HCT116 (cell line): ENCODE measurements at regions not wholly inside any gene's neighbourhood (a gene's known extent, or its start where the extent isn't known, plus 50 kb on each side); places are given as distances from the start of the nearest gene placed in this dataset.

Experiments
- ATAC-seq: fragments of 200-7000 bp; cut with Tn5 transposase; 2 replicates; pipeline ENCODE4 v1.9.1; 2020; ENCODE audit warnings: mild to moderate bottlenecking, moderate library complexity
- BruUV-seq: library from RNA; stranded (reverse); fragments of 400-500 nt; replicated peaks from 2 replicates; lab custom pipeline; 2021; lab: Mats Ljungman, UMichigan
- CTCF ChIA-PET: fragments of 300-600 bp; sonication (Branson Sonifier 250); formaldehyde crosslinking; loops from one replicate; lab custom pipeline; 2021; ENCODE audit warnings: antibody characterized with exemption; lab: Charles Lee
- POLR2A ChIA-PET: fragments of 300-600, 350-600 bp; sonication (Branson Sonifier 250); formaldehyde crosslinking; loops from one replicate; lab custom pipeline; 2021; ENCODE audit warnings: antibody characterized with exemption; lab: Charles Lee
- RAD21 ChIA-PET, 2 experiments: fragments of 300-600 bp; sonication (Branson Sonifier 250); formaldehyde crosslinking; loops; one replicate each; lab custom pipeline; 2023; ENCODE audit warnings: low total read pairs in 2 of 2; ENCODE audit not compliant: uncharacterized antibody in 2 of 2, unreplicated experiment in 2 of 2, low non-redundant PET in 1 of 2; lab: Charles Lee
- DNase-seq: peaks from one replicate; pipeline ENCODE4 v3.0.0-alpha.2; 2010; ENCODE audit warnings: low read depth, low spot score
- H2AFZ ChIP-seq: fragments of 200-600 bp; shearing (Covaris generic), sonication (generic); 2 replicates; pipeline ENCODE4 v1.6.1; 2017; ENCODE audit warnings: low read depth, mixed run types, mixed read lengths, antibody characterized with exemption, low read length; ENCODE audit not compliant: poor library complexity, severe bottlenecking
- H3K27ac ChIP-seq: 2 replicates; pipeline ENCODE4 v1.5.1; 2012; ENCODE audit warnings: low read depth, low read length
- H3K27me3 ChIP-seq: fragments of 200-600 bp; sonication (generic); 2 replicates; pipeline ENCODE4 v1.6.1; 2016; ENCODE audit warnings: mixed run types, low read length, mixed read lengths; ENCODE audit not compliant: insufficient read depth
- H3K36me3 ChIP-seq, 2 experiments: fragments of 200-500 bp in 1 of 2; fragments of 200-600 bp in 1 of 2; sonication (Bioruptor generic) in 1 of 2; sonication (generic) in 1 of 2; 2 replicates each; pipeline versions ENCODE4 v1.5.1 to v1.6.1; 2014 to 2016; ENCODE audit warnings: low read length in 2 of 2, inconsistent platforms in 1 of 2, mixed read lengths in 1 of 2, mixed run types in 1 of 2; ENCODE audit not compliant: insufficient read depth in 2 of 2, control insufficient read depth in 1 of 2
- H3K4me1 ChIP-seq, 2 experiments: fragments of 200-600 bp in 1 of 2; sonication (generic) in 1 of 2; 2 replicates each; pipeline versions ENCODE4 v1.5.1 to v1.6.1; 2012 to 2017; ENCODE audit warnings: low read length in 2 of 2, inconsistent platforms in 1 of 2, mild to moderate bottlenecking in 1 of 2, mixed read lengths in 1 of 2, mixed run types in 1 of 2, moderate library complexity in 1 of 2; ENCODE audit not compliant: insufficient read depth in 2 of 2, control insufficient read depth in 1 of 2
- H3K4me2 ChIP-seq: fragments of 200-600 bp; sonication (generic); 2 replicates; pipeline ENCODE4 v1.6.1; 2017; ENCODE audit warnings: mixed run types, low read length, mixed read lengths
- H3K4me3 ChIP-seq, 2 experiments: fragments of 200-600 bp in 1 of 2; sonication (generic) in 1 of 2; replicated peaks in 1 of 2; 2 replicates each; pipeline ENCODE4 v1.5.1; 2011 to 2016; ENCODE audit warnings: low read length in 2 of 2, control low read depth in 1 of 2, low read depth in 1 of 2, mild to moderate bottlenecking in 1 of 2, mixed read lengths in 1 of 2, mixed run types in 1 of 2
- H3K79me2 ChIP-seq: fragments of 200-600 bp; sonication (generic); 2 replicates; pipeline ENCODE4 v1.6.1; 2017; ENCODE audit warnings: mild to moderate bottlenecking, mixed run types, low read length, moderate library complexity, mixed read lengths; ENCODE audit not compliant: insufficient read depth
- H3K9ac ChIP-seq: fragments of 200-600 bp; sonication (generic); 2 replicates; pipeline ENCODE4 v1.6.1; 2016; ENCODE audit warnings: low read length, mixed read lengths
- H3K9me2 ChIP-seq: fragments of 200-600 bp; sonication (generic), shearing (Covaris generic); 2 replicates; pipeline ENCODE4 v1.6.1; 2017; ENCODE audit warnings: mixed run types, mild to moderate bottlenecking, moderate library complexity; ENCODE audit not compliant: insufficient read depth
- H3K9me3 ChIP-seq, 2 experiments: fragments of 200-500 bp in 1 of 2; fragments of 200-600 bp in 1 of 2; sonication (Bioruptor generic) in 1 of 2; sonication (generic) in 1 of 2; 2 replicates each; pipeline ENCODE4 v1.6.1; 2014 to 2017; ENCODE audit warnings: low read length in 2 of 2, mixed read lengths in 2 of 2, inconsistent platforms in 1 of 2, low read depth in 1 of 2, mild to moderate bottlenecking in 1 of 2, mixed run types in 1 of 2, moderate library complexity in 1 of 2; ENCODE audit not compliant: control insufficient read depth in 1 of 2, insufficient read depth in 1 of 2
- H4K20me1 ChIP-seq: fragments of 200-600 bp; sonication (generic), shearing (Covaris generic); 2 replicates; pipeline ENCODE4 v1.6.1; 2017; ENCODE audit warnings: mixed run types, mild to moderate bottlenecking, moderate library complexity; ENCODE audit not compliant: insufficient read depth
- ATF3 ChIP-seq: IDR thresholded peaks from 2 replicates; pipeline ENCODE4 v1.6.1; 2012
- CBX3 ChIP-seq: IDR thresholded peaks from 2 replicates; pipeline ENCODE4 v1.6.1; 2012; ENCODE audit warnings: low read depth
- CEBPB ChIP-seq: IDR thresholded peaks from 2 replicates; pipeline ENCODE4 v1.6.1; 2012; ENCODE audit warnings: low read depth
- EGR1 ChIP-seq: IDR thresholded peaks from 2 replicates; pipeline ENCODE4 v1.6.1; 2012; ENCODE audit warnings: low read depth
- ELF1 ChIP-seq: IDR thresholded peaks from 2 replicates; pipeline ENCODE4 v1.6.1; 2012; ENCODE audit warnings: low read depth, borderline replicate concordance
- EZH2phosphoT487 ChIP-seq: fragments of 200-600 bp; IDR thresholded peaks from 2 replicates; pipeline ENCODE4 v1.6.1; 2018; ENCODE audit warnings: antibody characterized with exemption, borderline replicate concordance
- FOSL1 ChIP-seq: IDR thresholded peaks from 2 replicates; pipeline ENCODE4 v1.6.1; 2012; ENCODE audit warnings: low read depth
- MAX ChIP-seq: IDR thresholded peaks from 2 replicates; pipeline ENCODE4 v1.6.1; 2012
- POLR2A ChIP-seq: IDR thresholded peaks from 2 replicates; pipeline ENCODE4 v1.7.0; 2011; ENCODE audit warnings: borderline replicate concordance; ENCODE audit not compliant: insufficient read depth, insufficient read length; ENCODE audit errors: extremely low read depth
- REST ChIP-seq: IDR thresholded peaks from 2 replicates; pipeline ENCODE4 v1.6.1; 2012; ENCODE audit warnings: low read depth
- SP1 ChIP-seq: IDR thresholded peaks from 2 replicates; pipeline ENCODE4 v1.6.1; 2012; ENCODE audit warnings: low read depth
- SRF ChIP-seq: IDR thresholded peaks from 2 replicates; pipeline ENCODE4 v1.6.1; 2012; ENCODE audit warnings: low read depth
- TCF7L2 ChIP-seq: IDR thresholded peaks from 2 replicates; pipeline ENCODE4 v1.7.0; 2011; ENCODE audit warnings: borderline replicate concordance, inconsistent platforms; ENCODE audit not compliant: insufficient read depth, insufficient read length; ENCODE audit errors: extremely low read depth
- YY1 ChIP-seq: IDR thresholded peaks from 2 replicates; pipeline ENCODE4 v1.6.1; 2011; ENCODE audit warnings: low read length, low read depth, moderate library complexity, mild to moderate bottlenecking; ENCODE audit not compliant: insufficient replicate concordance; ENCODE audit errors: extremely low read depth
- ZBTB33 ChIP-seq: IDR thresholded peaks from 2 replicates; pipeline ENCODE4 v1.6.1; 2011; ENCODE audit warnings: mild to moderate bottlenecking, low read length, moderate library complexity; ENCODE audit not compliant: insufficient replicate concordance; ENCODE audit errors: extremely low read depth
- ZFX ChIP-seq: fragments of 450-650 bp; IDR thresholded peaks from 2 replicates; pipeline ENCODE4 v1.6.1; 2017
- intact Hi-C: fragments of 100-400 bp; cut with micrococcal nuclease; formaldehyde crosslinking; loops from 2 replicates; pipeline ENCODE4 v1.10.0; 2022

- H2AFZ ChIP-seq, result no peak overlapping the region
- no peak for ATAC-seq
These were observed 848.7 kb upstream of the FOXG1 start for GRCh38 chr14:27917896-27918295.

More at GRCh38 chr14:27917896-27918295, 848.7 kb upstream of the FOXG1 start:
- H3K36me3 ChIP-seq, result no peaks in the 10 kb centered on the region
- no TSS peak for BruUV-seq
- no peak for TF ChIP-seq REST
- no peak for TF ChIP-seq ATF3
- no peak for TF ChIP-seq TCF7L2
- no peak for TF ChIP-seq EGR1
- no peak for TF ChIP-seq ZFX
- no peak for TF ChIP-seq FOSL1
- no peak for TF ChIP-seq SRF
- TF ChIP-seq ELF1, result no peak
- TF ChIP-seq YY1, result no peak
- TF ChIP-seq POLR2A, result no peak
- TF ChIP-seq MAX, result no peak
- no peak for TF ChIP-seq CEBPB
- no peak for TF ChIP-seq CBX3
- TF ChIP-seq SP1, result no peak
- no peak for TF ChIP-seq EZH2phosphoT487
- no peak for TF ChIP-seq ZBTB33
- no peak overlapping the region for H3K9ac ChIP-seq
- H3K9me3 ChIP-seq, result peaks cover 11 to 16% of the 10 kb centered on the region in 2 experiments
- no peaks in the 10 kb centered on the region for H3K27me3 ChIP-seq
- no peaks in the 10 kb centered on the region for H3K9me2 ChIP-seq
- H3K4me3 ChIP-seq, result no peak overlapping the region
- H3K79me2 ChIP-seq, result no peaks in the 10 kb centered on the region
- ChIA-PET POLR2A (no interaction called here), CTCF (no interaction called here), RAD21 (no interaction called here)
- intact Hi-C loops, result no loop called here
- H3K27ac ChIP-seq, result no peak overlapping the region
- DNase-seq, result no peak
- no peaks in the 10 kb centered on the region for H3K4me1 ChIP-seq
- no peak overlapping the region for H3K4me2 ChIP-seq
- no peaks in the 10 kb centered on the region for H4K20me1 ChIP-seq
